K562 (cell line): ENCODE measurements at regions not wholly inside any gene's neighbourhood (a gene's known extent, or its start where the extent isn't known, plus 50 kb on each side); places are given as distances from the start of the nearest gene placed in this dataset.

Experiments used
- BACH1 ChIP-seq: fragments of 200-800 bp; sonication (Bioruptor generic); IDR thresholded peaks from 2 replicates; pipeline ENCODE4 v1.6.1; 2016; ENCODE audit warnings: missing genetic modification characterization, missing compliant biosample characterization
- FOXJ3 ChIP-seq: sonication (generic); formaldehyde crosslinking; IDR thresholded peaks from 2 replicates; pipeline ENCODE4 v1.4.0; 2020; ENCODE audit warnings: mild to moderate bottlenecking, missing genetic modification reagents
- MBD2 ChIP-seq: sonication (generic); IDR thresholded peaks from 2 replicates; pipeline ENCODE4 v1.6.1; 2016; ENCODE audit warnings: low read depth, borderline replicate concordance
- MTA2 ChIP-seq: fragments of 450-650 bp; IDR thresholded peaks from 2 replicates; pipeline ENCODE4 v1.6.1; 2016; ENCODE audit warnings: low read depth
- RNF2 ChIP-seq: sonication (generic); IDR thresholded peaks from 2 replicates; pipeline ENCODE4 v1.6.1; 2016
- TAF9B ChIP-seq: fragments of 450-650 bp; IDR thresholded peaks from 2 replicates; pipeline ENCODE4 v1.6.1; 2018; ENCODE audit warnings: mild to moderate bottlenecking; ENCODE audit not compliant: partially characterized antibody
- TBL1XR1 ChIP-seq, 2 experiments: IDR thresholded peaks; 2 replicates each; pipeline ENCODE4 v1.6.1; 2012; ENCODE audit warnings: improper control_type of control experiment in 2 of 2, low read length in 2 of 2, mild to moderate bottlenecking in 1 of 2
- THRAP3 ChIP-seq: fragments of 450-650 bp; IDR thresholded peaks from 2 replicates; pipeline ENCODE4 v1.6.1; 2016; ENCODE audit warnings: mild to moderate bottlenecking, inconsistent platforms, borderline replicate concordance
- TRIM24 ChIP-seq, 2 experiments: fragments of 450-650 bp; IDR thresholded peaks; 2 replicates each; pipeline ENCODE4 v1.6.1; 2016
- XRCC5 ChIP-seq: fragments of 200-400 bp; formaldehyde crosslinking; IDR thresholded peaks from 2 replicates; pipeline ENCODE4 v1.6.1; 2017; ENCODE audit warnings: low read depth, mild to moderate bottlenecking, low read length
- ZNF347 ChIP-seq: fragments of 450-650 bp; formaldehyde crosslinking; IDR thresholded peaks from 2 replicates; pipeline ENCODE4 v1.4.0; 2020; ENCODE audit warnings: low read depth, mild to moderate bottlenecking, moderate library complexity
- ZNF41 ChIP-seq: fragments of 250-450 bp; sonication (Bioruptor Pico); conservative IDR thresholded peaks from 2 replicates; pipeline ENCODE4 v1.4.0; 2020; ENCODE audit warnings: mild to moderate bottlenecking
- TF ChIP-seq, protein P1 (sequence below): fragments of 250-450 bp; sonication (Bioruptor Pico); IDR thresholded peaks from 2 replicates; pipeline ENCODE4 v1.4.0; 2020
- TF ChIP-seq, protein P2 (sequence below), 2 experiments: fragments of 150-350 bp in 1 of 2; IDR thresholded peaks; 2 replicates each; pipeline ENCODE4 v1.6.1; 2012 to 2016; ENCODE audit warnings: low read depth in 2 of 2, low read length in 2 of 2, mild to moderate bottlenecking in 1 of 2, moderate library complexity in 1 of 2
- TF ChIP-seq, protein P3 (sequence below): IDR thresholded peaks from 2 replicates; pipeline ENCODE4 v1.6.1; 2011; ENCODE audit warnings: borderline replicate concordance, low read depth, mild to moderate bottlenecking, moderate library complexity, low read length; ENCODE audit not compliant: insufficient read depth, poor library complexity, severe bottlenecking
- TF ChIP-seq, protein P4 (sequence below): fragments of 450-650 bp; IDR thresholded peaks from 2 replicates; pipeline ENCODE4 v1.6.1; 2018; ENCODE audit not compliant: partially characterized antibody

DNA sequence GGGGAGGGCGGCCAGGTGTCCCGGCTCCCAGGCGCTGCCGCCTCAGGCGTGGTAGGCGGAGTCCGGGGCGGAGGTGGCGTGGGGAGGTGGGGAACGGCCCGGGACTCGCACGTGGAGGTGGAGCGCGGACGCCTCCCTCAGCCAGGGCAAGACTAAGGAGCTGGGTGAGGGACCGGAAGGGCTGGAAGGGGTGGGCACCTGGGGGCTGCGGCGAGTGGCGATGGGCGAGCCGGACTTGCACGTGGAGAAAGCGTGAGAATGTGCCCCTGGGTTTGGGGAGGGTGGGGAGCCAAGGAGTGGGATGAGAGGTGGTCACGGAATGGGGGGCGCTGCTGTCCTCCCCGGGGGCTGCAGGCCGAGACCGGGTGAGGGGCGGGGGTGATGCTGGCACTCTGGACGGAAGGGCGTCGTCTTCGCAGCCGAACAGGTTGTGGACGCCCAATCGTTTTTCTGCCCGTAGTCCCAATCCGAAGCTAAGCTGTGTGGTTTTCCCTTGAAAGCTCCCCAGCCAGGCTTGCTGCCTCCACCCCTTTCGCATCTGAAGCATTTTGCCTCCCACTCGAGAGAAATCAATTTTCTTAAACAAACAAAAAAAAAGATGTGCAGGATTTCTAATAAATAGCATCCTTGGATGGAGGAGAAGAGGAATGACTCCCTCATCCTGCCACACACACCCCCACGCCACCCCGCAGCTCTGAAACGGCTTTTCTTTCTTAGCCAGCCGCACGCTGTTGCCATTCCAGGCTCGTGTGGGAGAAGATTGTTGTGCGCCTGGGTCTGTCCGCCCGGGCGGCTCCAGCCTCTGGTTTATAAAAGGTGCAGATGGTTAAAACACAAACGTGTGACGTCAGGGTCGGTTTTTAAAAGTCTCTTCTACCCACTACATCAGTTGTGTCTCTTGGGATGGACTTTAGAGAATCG lies 62.5 kb upstream of the ANKRD28 start (continued):
- TF ChIP-seq RNF2 (peak; percentile 15; the same call in 1 of the 2 replicates), MBD2 (0 out of 2 replicates have a peak, but pooled peaks have one; percentile 5), TRIM24 (IDR thresholded peaks at IDR 0.05) (0 out of 4 replicates have a peak, but pooled peaks have one; percentile 7 to 17), THRAP3 (no peak), XRCC5 (no peak), FOXJ3 (CRISPR knock-in tag) (no peak), MTA2 (no peak), TAF9B (no peak), ZNF41 (CRISPR knock-in tag) (no peak), TBL1XR1 (IDR thresholded peaks at IDR 0.05; ENCODE audit: low read length in 2 of 2) (no peak), BACH1 (no peak), ZNF347 (CRISPR knock-in tag) (no peak)
- TF ChIP-seq, protein P1, sequence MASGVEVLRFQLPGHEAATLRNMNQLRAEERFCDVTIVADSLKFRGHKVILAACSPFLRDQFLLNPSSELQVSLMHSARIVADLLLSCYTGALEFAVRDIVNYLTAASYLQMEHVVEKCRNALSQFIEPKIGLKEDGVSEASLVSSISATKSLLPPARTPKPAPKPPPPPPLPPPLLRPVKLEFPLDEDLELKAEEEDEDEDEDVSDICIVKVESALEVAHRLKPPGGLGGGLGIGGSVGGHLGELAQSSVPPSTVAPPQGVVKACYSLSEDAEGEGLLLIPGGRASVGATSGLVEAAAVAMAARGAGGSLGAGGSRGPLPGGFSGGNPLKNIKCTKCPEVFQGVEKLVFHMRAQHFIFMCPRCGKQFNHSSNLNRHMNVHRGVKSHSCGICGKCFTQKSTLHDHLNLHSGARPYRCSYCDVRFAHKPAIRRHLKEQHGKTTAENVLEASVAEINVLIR (CRISPR knock-in tag) = no peak
- TF ChIP-seq, protein P2, sequence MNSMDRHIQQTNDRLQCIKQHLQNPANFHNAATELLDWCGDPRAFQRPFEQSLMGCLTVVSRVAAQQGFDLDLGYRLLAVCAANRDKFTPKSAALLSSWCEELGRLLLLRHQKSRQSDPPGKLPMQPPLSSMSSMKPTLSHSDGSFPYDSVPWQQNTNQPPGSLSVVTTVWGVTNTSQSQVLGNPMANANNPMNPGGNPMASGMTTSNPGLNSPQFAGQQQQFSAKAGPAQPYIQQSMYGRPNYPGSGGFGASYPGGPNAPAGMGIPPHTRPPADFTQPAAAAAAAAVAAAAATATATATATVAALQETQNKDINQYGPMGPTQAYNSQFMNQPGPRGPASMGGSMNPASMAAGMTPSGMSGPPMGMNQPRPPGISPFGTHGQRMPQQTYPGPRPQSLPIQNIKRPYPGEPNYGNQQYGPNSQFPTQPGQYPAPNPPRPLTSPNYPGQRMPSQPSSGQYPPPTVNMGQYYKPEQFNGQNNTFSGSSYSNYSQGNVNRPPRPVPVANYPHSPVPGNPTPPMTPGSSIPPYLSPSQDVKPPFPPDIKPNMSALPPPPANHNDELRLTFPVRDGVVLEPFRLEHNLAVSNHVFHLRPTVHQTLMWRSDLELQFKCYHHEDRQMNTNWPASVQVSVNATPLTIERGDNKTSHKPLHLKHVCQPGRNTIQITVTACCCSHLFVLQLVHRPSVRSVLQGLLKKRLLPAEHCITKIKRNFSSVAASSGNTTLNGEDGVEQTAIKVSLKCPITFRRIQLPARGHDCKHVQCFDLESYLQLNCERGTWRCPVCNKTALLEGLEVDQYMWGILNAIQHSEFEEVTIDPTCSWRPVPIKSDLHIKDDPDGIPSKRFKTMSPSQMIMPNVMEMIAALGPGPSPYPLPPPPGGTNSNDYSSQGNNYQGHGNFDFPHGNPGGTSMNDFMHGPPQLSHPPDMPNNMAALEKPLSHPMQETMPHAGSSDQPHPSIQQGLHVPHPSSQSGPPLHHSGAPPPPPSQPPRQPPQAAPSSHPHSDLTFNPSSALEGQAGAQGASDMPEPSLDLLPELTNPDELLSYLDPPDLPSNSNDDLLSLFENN (IDR thresholded peaks at IDR 0.05; ENCODE audit: low read depth in 2 of 2, low read length in 2 of 2) = no peak
- TF ChIP-seq, protein P3, sequence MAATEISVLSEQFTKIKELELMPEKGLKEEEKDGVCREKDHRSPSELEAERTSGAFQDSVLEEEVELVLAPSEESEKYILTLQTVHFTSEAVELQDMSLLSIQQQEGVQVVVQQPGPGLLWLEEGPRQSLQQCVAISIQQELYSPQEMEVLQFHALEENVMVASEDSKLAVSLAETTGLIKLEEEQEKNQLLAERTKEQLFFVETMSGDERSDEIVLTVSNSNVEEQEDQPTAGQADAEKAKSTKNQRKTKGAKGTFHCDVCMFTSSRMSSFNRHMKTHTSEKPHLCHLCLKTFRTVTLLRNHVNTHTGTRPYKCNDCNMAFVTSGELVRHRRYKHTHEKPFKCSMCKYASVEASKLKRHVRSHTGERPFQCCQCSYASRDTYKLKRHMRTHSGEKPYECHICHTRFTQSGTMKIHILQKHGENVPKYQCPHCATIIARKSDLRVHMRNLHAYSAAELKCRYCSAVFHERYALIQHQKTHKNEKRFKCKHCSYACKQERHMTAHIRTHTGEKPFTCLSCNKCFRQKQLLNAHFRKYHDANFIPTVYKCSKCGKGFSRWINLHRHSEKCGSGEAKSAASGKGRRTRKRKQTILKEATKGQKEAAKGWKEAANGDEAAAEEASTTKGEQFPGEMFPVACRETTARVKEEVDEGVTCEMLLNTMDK = no peak
- TF ChIP-seq, protein P4, sequence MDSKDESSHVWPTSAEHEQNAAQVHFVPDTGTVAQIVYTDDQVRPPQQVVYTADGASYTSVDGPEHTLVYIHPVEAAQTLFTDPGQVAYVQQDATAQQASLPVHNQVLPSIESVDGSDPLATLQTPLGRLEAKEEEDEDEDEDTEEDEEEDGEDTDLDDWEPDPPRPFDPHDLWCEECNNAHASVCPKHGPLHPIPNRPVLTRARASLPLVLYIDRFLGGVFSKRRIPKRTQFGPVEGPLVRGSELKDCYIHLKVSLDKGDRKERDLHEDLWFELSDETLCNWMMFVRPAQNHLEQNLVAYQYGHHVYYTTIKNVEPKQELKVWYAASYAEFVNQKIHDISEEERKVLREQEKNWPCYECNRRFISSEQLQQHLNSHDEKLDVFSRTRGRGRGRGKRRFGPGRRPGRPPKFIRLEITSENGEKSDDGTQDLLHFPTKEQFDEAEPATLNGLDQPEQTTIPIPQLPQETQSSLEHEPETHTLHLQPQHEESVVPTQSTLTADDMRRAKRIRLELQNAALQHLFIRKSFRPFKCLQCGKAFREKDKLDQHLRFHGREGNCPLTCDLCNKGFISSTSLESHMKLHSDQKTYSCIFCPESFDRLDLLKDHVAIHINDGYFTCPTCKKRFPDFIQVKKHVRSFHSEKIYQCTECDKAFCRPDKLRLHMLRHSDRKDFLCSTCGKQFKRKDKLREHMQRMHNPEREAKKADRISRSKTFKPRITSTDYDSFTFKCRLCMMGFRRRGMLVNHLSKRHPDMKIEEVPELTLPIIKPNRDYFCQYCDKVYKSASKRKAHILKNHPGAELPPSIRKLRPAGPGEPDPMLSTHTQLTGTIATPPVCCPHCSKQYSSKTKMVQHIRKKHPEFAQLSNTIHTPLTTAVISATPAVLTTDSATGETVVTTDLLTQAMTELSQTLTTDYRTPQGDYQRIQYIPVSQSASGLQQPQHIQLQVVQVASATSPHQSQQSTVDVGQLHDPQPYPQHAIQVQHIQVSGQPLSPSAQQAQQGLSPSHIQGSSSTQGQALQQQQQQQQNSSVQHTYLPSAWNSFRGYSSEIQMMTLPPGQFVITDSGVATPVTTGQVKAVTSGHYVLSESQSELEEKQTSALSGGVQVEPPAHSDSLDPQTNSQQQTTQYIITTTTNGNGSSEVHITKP = peak; percentile 47
